NCI-H69 (cell line): ENCODE measurements at regions not wholly inside any gene's neighbourhood (a gene's known extent, or its start where the extent isn't known, plus 50 kb on each side); places are given as distances from the start of the nearest gene placed in this dataset.
"Not testable (repeated sequence)": the region's sequence is repeated elsewhere in the genome, so short reads cannot be mapped to it uniquely, and the experiment has no call there.

Experiments used
- DNase-seq: peaks from one replicate; lab custom pipeline; 2025; lab: John Stamatoyannopoulos, UW

DNA sequence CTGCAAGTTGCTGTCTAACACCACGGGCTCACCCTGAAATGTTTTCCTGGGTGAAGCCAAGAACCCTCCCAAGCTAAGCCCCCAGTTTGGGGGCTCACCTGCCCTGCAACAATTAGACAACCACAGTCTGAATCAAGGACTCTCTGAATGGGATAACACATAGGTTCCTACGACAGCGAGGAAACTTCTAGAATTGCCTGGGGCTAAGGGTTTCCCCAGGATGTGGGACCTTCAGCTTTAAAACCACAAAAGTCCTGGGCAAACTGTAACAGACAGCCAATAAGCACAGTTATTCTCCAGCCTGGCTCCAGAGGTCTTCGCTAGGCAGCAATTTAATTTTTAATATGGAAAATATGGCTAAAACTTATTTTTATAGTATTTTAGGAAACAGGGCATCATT lies 162.6 kb downstream of the PRKX start:
- no peak for DNase-seq

DNA sequence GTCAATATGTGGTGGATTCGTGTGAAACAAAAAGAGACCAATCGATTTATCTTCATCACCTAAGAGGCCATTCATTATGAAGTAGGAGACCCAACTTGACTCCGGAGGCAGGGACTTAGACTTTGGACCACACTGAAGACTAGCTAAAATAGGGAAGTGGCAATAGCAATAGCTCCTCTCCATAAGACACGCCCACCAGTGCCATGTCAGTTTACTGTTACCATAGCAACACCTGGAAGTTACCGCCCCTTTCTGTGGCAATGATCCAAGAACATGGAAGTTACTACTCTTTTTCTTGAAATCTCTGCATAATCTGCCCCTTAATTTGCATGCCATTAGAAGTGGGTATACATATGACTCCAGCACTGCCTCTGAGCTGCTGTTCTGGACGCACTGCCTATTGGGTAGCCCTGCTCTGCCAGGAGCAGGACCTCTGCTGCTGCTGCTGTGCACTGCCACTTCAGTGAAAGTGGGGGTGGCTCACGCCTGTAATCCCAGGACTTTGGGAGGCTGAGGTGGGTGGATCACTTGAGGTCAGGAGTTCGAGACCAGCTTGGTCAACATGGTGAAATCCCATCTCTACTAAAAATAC lies 163.2 kb downstream of the PRKX start:
- DNase-seq = peak; percentile 3

DNA sequence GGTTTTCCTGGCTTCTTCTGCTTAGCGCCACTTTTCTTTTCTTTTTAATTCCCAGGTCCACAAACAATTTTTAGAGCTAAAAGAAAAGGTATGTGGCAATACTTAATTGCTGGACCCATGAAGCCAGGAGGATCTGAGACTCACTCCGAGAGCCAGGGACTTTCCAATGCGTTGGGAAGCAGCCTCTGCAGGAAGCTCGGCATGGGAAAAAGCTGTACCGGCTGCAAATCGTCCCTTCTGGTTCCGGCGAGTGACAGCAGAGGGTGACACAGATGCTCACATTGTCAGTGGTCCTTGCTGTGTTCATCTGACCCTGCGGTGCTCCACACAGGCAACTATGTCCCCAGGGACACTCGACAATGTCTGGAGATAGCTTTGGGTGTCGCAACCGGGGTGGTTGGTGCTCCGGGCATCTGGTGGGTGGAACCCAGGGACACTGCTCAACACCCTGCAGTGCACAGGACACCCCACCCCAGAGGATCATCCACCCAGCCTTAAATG lies 164.0 kb downstream of the PRKX start:
- peak; percentile 12 for DNase-seq

DNA sequence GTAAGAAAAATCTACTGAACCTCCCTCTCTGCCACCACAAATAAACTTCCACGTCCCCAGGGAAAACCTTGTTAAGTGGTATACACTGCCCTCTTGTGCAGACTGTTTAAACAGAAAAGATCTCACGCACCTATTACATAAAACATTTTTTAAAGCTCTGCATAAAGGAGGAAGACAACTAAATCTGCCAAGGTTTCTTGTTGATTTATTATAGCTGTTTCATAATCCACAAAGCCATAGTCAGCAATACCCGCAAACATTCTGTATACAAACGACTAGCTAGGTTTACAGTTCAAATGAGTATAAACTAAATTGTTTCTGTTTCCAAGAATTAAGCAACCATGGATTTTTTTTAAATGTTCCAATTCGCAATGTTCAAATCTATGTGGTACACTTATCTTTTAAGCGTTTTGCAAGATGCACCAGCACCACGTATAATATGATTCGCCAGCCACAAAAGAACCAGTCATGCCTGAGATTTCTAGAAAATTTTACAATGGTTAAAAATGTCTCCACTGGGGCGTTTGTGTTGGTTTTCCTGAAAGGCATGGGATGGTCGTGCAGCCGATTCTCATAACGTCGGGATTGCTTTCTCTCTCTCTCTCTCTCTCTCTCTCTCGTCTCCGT lies 164.6 kb downstream of the PRKX start:
- DNase-seq = peak; percentile 59

DNA sequence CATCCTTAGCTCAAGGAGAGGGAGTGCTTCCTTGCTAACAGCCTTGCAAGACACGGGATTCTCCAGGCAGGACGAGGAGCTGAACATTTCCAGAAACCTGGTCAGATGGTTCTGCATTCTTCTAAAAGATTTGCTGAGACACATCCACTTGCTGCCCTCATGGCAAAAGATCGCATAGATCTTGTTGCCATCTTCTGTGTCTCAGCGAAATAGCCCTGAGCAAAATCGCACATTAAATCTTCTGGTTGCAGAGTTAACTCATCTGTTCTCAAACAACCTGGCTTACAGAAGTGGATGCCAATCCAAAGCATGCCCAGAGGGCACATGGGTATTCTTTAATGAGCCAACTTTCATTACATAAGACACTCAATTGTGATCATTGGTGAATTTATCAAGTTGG lies 167.5 kb downstream of the PRKX start:
- DNase-seq = no peak

DNA sequence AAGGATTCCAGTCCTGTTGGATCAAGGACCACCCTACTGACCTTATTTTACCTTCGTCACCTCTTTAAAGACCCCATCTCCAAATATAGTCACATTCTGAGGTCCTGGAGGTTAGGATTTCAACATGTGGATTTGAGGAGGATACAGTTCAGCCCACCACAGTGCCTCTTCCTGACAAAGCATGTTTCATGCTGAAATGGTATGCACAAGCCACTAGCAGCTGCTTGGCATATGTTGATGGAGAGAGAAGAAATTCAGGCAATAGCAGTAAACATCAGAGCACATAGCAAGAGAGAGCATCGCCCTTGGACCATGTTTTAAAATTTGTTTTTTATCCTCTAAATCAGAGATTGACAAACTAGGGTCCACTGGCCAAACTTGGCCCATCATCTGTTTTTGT lies 172.1 kb downstream of the PRKX start:
- DNase-seq = no peak

DNA sequence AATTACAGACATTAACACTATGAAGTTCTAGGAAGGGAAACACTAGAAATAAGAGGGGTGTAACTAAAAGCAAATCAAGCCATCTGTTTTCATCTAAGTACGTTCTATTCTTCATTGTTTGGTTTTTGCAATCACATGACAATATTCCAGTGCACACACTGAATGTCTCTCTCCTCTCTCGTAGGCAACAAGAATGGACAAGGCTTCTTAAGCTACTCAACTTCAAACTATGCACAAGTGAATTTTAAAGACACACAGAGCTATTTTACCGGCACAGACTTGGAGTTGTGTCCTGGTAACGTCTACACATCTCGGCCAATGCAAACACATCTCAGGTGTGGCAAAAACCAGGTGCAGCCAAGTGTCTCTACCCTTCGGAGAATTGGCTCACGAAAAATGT lies 173.3 kb downstream of the PRKX start:
- no peak for DNase-seq

DNA sequence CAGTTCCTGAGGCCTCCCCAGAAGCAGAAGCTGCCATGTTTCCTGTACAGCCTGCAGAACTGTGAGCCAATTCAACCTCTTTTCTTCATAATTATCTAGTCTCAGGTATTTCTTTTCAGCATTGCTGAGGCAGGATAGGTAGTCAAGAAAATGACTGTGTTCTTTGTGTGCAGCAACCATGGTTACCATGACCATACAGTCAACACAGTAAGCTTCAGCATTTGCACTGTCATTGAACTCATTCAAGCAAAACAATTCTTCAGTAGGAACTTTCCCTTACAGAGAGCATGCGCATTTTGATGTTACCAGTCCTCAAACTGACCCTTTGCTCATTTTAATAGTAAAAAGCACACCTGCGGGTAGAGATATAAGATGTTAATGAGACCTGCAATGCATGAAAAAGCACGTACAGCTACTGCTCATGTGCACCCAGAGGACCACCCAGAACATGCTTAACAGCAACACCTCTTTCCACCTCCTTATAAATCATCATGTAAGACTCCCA lies 180.8 kb downstream of the PRKX start:
- no peak for DNase-seq

DNA sequence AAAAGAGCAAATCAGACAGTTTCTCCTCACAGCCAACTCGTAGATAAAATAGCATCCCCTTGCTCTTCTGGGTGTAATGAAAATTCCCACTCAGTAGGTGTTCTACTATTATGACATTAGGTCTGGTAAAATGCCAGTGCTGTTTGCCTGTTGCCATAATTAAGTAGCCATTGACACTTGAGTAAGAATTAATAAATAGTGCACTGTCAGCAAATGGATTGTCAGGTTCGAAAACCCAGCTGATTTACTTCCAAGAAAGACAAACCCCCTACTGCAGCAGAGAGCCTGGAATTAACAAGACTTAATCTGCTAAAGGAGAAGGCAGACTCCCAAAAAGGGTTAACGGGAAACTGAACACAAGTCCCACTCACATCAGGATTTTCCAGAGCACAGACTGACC lies 182.0 kb downstream of the PRKX start:
- not testable (repeated sequence) for DNase-seq

DNA sequence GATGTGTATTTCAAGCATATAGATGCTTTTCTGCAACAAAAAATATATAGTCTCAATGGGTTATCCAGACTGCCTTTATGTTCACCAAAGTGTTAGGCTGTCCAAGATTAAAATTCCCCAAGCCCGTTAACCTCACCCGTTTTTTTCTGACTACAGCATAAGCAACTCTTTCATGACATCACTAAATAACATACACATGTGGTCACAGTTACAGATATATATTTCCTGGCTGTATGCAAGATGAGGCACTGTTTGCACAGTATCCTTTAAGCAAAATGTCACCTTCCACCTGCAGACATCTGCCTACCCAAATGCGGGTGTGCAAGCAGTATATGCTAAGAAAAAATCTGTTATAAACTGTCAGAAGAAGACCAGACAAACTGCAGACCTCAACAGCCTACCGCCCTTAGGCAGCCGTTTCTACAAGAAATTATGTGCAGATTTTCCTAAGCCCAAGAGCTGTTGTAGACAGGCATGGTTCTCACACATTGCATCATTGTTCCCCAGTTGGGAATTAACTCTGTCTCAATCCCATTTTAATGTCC lies 183.1 kb upstream of the MXRA5 start:
- DNase-seq = no peak

DNA sequence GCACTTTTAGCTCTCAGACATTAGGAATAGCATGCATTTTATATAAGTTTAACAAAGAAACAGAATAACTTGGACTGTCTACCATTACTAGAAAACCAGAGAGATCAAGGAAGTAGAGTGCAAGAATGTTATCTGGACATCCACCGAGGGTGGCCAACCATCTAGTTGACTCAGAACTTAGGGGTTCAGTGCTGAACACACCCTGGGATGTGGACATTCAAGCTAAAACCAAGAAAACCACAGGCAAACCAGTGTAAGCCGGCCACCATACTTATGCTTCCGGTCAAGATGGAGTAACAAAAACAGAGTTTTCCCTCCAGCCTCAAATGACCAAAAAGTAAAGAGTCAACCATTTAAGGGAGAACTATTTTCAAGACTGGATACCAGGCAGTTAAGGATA lies 181.4 kb upstream of the MXRA5 start:
- no peak for DNase-seq

DNA sequence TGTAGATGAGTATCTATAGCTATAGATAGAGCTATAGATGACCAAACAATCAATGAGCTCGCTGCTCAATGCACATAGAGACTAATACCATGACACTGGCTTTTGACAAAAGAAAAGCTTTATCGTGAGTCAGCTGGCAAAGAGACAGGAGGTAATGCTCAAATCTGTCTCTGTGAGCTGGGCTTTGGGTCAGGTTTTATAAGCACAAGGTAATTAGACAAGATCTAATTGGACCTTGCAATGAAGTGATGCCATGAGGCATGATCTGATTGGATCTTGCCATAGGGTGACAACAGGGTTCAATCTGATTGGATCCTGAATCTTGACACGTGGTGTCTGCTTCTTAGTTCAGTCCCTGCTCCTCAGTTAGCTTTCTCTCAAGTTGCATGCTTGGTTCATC lies 180.7 kb upstream of the MXRA5 start:
- DNase-seq = no peak

DNA sequence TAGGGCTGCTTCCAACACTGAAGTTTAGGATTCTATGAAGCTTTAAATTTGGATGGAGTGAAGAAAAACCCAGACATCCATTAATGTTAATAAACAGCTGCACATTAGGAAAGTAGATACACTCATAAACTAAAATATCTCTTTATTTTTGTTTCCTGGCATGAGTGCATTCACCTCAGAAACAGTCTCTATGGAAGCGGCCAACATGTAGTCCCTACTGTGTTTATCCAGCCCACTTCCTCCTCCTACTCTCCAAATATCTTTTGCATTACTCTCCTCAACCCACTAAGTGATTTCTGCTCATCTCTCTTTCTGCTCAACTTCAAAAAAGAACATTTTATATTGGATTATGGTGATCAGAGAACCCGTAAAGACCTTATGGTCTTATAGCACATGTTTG lies 180.3 kb upstream of the MXRA5 start:
- DNase-seq = no peak

DNA sequence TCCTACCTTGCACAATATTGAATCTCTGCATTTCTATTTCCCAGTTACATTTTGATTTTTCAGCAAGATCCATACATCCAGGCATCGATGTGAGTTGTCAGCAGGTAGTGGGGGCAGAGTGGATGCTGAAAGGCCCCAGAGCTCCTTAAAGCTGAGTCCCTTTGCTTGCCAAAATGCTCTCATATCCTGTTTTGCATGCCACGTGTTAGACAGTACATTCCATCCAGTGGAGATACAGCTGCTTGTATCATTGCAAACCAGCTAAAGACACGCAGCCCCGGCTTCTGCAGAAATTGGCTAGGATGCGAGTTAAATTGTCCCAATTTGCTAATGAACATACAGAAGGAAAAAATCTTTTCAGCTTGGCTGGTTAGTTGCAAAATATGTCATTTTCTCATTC lies 179.6 kb upstream of the MXRA5 start:
- no peak for DNase-seq

DNA sequence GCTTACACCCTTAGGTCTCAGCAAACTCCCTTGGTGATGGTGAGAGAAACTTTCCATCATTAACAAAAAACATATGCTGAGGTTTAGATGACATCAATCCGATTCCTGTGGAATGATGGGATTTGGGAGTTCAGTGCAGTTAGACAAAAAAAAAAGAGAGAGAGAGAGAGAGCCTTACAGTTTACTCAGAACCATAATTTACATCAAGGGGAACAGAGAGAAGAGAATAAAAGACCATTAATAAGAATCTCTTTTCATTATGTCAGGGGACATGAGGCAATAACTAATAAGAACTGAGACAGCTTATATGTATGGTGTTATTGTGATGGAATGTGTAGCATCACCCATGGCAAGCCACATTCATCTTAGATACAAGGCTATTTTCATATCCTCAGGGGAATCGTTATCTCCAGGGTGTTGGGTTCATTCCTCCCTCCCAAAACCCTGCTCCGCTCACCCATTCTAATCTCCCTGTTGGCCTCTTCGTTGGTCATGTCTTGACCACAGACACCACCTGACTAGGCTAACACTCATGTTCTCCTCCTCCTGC lies 175.7 kb upstream of the MXRA5 start:
- no peak for DNase-seq

DNA sequence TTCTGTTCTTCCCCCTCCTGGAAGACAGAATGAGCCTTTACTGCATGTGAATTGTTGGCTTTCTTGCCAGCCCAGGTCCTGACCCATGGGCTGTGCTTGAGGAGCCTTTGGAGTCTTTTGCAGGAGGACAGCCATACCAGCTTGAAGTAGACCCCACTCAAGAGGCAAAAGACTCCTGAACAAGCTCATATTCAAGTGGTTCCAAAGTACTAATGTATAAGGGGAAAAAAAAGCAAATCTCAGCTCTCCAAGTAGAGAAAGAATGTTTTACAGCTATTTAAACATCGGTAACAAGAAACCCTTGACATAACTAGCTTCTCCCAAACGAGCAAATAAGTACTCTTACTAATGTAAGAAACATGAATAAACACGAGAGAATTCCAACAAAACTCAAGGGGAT lies 174.9 kb upstream of the MXRA5 start:
- DNase-seq = no peak

DNA sequence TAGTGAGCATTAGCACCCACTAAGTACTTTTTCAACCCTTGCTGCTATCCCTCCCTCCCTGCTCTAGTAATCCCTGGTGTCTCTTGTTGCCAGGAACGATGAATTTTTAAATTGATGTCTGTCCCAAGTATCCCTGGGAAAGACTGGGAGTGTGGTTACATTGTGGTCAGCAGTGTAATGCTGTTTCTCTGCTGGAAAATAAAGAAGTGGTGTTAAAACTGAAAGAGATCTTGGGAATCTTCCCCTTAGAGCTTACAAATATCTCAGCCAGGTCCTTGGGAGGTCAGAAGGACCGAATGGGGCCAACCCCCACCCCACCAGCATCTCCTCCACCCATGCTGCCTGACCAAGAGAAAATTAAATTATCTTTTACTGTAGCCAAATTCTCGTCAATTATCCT lies 174.5 kb upstream of the MXRA5 start:
- no peak for DNase-seq

DNA sequence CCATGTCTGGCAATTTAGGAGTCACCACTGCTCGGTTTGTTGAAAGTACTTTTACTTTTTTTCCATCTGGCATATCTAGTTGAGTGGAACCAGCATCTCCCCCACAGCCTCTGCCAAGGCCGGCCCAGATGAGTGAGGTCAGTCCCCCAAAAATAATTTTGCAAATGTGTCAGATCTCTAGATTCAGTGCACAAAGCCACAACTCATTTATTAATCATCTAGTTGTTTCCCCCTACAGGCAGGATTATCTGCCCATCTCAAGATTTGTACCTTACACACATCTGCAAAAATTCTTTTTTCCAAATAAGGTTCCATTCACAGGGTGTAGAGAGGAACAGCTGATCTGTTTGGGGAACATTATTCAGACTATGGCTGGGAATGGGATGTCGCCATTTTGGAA lies 174.0 kb upstream of the MXRA5 start:
- no peak for DNase-seq

DNA sequence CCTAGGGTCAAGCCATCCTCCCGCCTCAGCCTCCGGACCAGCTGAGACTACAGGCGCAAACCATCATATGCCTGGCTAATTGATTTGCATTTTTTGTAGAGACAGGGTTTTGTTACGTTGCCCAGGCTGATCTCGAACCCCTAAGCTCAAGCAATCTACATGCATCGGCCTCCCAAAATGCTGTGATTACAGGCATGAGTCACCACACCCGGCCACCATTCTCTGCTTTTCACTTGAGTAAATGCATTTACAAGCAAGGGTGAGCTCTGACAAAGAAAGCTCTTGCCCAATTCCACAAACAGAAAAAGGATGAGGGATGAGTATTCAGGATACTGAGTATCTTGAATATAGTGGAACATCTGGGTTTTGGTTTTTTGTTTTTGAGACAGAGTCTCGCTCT lies 172.9 kb upstream of the MXRA5 start:
- not testable (repeated sequence) for DNase-seq

DNA sequence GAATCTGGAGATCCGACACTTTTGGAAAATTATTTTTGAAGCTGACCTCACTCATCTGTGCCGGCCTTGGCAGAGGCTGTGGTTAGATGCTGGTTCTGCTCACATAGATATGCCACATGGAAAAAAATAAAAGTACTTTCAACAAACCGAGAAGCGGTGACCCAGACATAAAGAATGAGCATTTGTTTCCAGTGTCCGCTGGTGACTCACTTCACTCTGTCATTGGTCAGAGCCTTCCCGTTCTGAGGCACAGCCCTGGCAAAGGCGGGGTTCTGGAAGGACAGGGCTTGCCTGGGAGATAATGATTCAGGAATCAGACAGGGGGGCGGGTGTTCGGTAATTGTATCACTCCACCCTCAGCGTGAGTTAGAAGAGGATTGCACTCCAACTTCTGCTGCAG lies 172.4 kb upstream of the MXRA5 start:
- no peak for DNase-seq

DNA sequence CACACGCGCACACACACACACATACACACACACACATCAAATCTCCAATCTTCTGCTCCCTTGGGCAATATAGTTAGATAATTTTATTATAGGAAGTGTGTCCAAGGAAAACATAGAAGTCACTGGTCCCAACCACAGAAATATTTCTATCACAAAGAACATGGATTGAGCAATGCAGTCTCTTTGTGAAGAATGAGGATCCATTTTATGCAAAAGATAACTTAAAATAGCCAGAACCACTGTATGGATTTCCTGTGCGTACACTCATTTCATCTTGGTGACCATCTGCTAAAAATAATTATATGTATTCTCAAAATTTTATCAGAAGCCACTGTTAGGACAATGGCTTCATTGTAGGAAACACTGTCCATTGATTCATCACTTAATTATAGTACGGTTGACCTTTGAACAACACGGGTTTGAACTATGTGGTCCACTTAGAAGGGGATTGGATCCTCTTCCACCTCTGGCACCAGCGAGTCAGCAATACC lies 169.6 kb upstream of the MXRA5 start:
- DNase-seq = no peak

DNA sequence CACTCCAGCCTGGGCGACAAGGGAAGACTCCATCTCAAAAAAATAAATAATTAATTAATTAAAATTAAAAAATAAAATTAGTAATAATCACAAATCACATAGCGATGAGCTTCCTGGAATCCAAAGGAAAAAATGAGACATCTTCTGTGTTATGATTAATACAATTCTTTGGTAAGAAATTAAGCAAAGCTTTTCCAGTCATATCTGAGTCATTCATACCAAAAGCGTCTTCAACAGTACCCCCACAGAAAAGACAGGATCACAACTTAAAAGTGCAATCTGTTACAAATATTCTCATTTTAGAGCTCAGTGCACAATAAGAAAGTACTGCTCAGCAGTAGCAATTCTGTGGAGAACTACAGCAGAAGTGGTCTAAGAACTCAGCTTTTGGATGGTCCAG lies 168.5 kb upstream of the MXRA5 start:
- no peak for DNase-seq

DNA sequence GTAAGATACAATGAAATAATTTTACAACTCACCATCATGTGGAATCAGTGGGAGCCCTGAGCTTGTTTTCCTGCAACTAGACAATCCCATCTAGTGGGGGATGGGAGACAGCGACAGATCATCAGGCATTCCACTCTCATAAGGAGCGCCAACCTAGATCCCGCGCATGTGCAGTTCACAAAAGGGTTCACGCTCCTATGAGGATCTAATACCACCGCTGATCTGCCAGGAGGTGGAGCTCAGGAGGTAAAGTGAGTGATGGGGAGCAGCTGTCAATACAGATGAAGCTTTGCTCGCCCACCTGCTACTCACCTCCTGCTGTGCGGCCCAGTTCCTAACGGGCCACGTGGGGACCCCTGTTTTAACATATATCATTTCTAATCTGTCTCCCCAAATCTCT lies 165.7 kb upstream of the MXRA5 start:
- not testable (repeated sequence) for DNase-seq
